ENCODE measurements at regions not wholly inside any gene's neighbourhood (a gene's known extent, or its start where the extent isn't known, plus 50 kb on each side); places are given as distances from the start of the nearest gene placed in this dataset.
A peak's percentile ranks its signal among the peaks of the same experiment; 100 is the strongest.

GRCh38 chr12:47530050-47530449 lies 175.8 kb downstream of the RPAP3 start:
- no peak for DNase-seq (ENCODE audit: low read depth)
- TF ChIP-seq, protein P1, sequence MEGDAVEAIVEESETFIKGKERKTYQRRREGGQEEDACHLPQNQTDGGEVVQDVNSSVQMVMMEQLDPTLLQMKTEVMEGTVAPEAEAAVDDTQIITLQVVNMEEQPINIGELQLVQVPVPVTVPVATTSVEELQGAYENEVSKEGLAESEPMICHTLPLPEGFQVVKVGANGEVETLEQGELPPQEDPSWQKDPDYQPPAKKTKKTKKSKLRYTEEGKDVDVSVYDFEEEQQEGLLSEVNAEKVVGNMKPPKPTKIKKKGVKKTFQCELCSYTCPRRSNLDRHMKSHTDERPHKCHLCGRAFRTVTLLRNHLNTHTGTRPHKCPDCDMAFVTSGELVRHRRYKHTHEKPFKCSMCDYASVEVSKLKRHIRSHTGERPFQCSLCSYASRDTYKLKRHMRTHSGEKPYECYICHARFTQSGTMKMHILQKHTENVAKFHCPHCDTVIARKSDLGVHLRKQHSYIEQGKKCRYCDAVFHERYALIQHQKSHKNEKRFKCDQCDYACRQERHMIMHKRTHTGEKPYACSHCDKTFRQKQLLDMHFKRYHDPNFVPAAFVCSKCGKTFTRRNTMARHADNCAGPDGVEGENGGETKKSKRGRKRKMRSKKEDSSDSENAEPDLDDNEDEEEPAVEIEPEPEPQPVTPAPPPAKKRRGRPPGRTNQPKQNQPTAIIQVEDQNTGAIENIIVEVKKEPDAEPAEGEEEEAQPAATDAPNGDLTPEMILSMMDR (IDR thresholded peaks at IDR 0.05; ENCODE audit: insufficient read depth, low read depth, low read length): no peak
- H3K4me3 ChIP-seq (ENCODE audit: low read depth, low read length): no peak overlapping the region

DNA sequence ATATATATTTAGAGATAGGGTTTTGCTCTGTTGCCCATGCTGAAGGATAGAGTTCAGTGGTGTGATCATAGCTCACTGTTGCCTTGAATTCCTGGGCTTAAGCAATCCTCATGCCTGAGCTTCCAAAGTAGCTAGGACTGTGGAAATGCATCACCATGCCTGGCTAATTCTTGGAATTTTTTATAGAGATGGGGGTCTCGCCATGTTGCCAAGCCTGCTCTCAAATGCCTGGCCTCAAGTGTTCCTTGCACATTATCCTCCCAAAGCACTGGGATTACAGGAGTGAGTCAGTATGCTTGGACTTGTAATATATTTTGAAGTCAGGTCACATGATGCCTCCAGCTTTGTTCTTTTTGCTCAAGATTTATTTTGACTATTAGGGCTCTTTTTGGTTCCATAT lies 178.0 kb downstream of the RPAP3 start:
- DNase-seq (ENCODE audit: low read depth): peak; percentile 28
- TF ChIP-seq, protein P1 (IDR thresholded peaks at IDR 0.05; ENCODE audit: insufficient read depth, low read depth, low read length): no peak
- H3K4me3 ChIP-seq (ENCODE audit: low read depth, low read length): no peak overlapping the region

DNA sequence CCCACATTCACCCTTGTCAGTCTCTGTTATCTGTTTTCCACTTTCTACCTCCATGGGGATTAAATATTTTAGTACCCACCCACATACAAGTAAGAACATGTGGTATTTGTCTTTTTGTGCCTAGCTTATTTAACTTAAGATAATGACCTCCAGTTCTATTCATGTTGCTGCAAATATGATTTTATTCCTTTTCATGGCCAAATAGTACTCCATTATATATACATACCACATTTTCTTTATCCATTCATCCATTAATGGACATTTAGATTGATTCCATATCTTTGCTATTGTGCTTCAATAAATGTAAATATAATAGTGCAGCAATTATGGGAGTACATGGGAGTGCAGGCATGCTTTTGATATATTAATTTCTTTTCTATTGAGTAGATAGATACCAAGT lies 185.8 kb downstream of the RPAP3 start:
- DNase-seq (ENCODE audit: low read depth): no peak
- TF ChIP-seq, protein P1 (IDR thresholded peaks at IDR 0.05; ENCODE audit: insufficient read depth, low read depth, low read length): no peak
- H3K4me3 ChIP-seq (ENCODE audit: low read depth, low read length): no peak overlapping the region

DNA sequence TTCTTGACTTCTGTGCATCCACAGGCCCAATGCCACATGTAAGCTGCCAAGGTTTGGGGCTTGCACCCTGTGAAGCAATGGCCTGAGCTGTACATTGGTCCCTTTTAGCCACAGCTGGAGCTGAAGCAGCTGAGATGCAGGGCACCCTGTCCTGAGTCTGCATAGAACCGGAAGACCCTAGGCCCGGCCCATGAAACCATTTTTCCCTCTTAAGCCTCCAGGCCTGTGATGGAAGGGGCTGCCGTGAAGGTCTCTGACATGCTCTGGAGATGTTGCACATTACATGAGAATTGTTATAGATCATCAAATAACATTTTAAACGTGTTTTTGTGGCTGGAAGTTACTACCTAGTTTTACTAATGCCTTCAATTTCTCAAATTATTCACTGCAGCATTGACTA lies 188.7 kb downstream of the RPAP3 start:
- TF ChIP-seq, protein P1 (IDR thresholded peaks at IDR 0.05; ENCODE audit: insufficient read depth, low read depth, low read length): no peak
- DNase-seq (ENCODE audit: low read depth): no peak
- no peak overlapping the region for H3K4me3 ChIP-seq (ENCODE audit: low read depth, low read length)

- no peak overlapping the region for H3K4me3 ChIP-seq (ENCODE audit: low read depth, low read length)
- peak; percentile 69 for DNase-seq (ENCODE audit: low read depth)
- TF ChIP-seq, protein P1 (IDR thresholded peaks at IDR 0.05; ENCODE audit: insufficient read depth, low read depth, low read length): no peak
Measured at GRCh38 chr12:47509398-47509851, 196.4 kb downstream of the RPAP3 start.

- TF ChIP-seq, protein P1 (IDR thresholded peaks at IDR 0.05; ENCODE audit: insufficient read depth, low read depth, low read length): no peak
- no peak overlapping the region for H3K4me3 ChIP-seq (ENCODE audit: low read depth, low read length)
- DNase-seq (ENCODE audit: low read depth): no peak
Measured at GRCh38 chr12:47507221-47507620, 198.6 kb downstream of the RPAP3 start.

DNA sequence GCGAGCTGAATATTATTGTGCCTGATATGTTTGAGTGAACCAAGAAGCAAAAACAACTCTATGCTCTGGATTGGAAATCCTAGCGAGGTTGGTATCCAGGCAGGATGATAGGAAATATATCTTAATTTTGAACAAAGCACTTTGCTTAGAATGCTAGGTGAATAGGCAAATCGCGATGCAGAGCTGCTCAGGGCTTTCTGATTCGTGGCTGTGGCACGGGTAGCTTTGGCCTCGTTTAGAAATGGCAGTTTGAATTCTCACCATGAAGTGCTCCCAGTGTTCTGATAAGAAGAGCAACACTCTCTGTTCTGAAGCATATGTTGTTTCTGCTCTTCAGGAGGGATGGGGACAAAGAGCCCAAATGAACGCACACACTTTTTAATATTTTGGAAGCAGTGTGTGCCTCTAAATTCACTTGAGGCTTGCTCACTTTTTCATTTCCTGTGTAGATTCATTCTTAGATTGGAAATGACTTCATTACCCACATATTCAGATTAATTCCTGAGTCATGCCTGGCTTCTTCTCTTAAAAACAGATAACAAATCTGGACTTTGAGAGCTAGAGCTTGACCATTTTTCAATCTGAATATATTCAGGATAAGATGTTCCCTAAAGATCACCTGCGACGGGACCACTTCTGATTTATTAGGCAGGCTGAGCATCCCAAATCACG lies 200.9 kb downstream of the RPAP3 start:
- DNase-seq (ENCODE audit: low read depth): peak; percentile 39
- no peak overlapping the region for H3K4me3 ChIP-seq (ENCODE audit: low read depth, low read length)
- TF ChIP-seq, protein P1 (IDR thresholded peaks at IDR 0.05; ENCODE audit: insufficient read depth, low read depth, low read length): no peak

All from fibroblast of villous mesenchyme (primary cell).